ENCODE measurements at regions not wholly inside any gene's neighbourhood (a gene's known extent, or its start where the extent isn't known, plus 50 kb on each side); places are given as distances from the start of the nearest gene placed in this dataset.

- DNase-seq (ENCODE audit: low spot score), result no peak
Observed at GRCh38 chr4:38189445-38189844, 229.2 kb downstream of the PTTG2 start.

- DNase-seq (ENCODE audit: low spot score), result no peak
Observed at GRCh38 chr4:38190717-38191178, 230.6 kb downstream of the PTTG2 start.

- DNase-seq (ENCODE audit: low spot score), result no peak
Observed at GRCh38 chr4:38192516-38192915, 232.3 kb downstream of the PTTG2 start.

- no peak for DNase-seq (ENCODE audit: low spot score)
Observed at GRCh38 chr4:38193236-38193863, 233.2 kb downstream of the PTTG2 start.

DNA sequence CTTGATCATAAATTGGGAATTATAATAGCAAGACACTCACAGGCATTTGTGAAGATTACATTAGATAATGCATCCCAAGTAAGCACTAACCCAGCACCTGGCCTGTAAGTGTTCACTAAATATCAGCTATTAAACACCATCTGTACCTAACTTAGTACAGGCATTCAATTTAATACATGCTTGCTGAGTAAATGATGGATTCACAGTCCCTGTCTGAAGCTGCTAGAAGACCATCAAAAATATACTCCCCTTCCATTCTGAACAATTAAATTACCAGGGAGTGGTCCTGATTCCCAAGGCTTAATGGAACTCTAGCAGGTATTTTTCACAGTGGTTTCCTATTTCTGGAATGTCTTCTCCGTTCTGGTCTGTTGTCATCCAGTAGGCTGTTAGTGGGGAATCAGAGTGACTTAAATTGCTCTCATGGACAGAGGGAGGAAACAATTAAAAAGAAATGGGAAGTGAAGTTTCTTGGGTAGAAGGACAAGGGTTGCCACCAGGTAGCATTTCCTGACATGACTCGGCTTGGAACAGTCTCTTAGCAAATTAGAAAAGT, 233.9 kb downstream of the PTTG2 start:
- DNase-seq (ENCODE audit: low spot score), result no peak

GRCh38 chr4:38195486-38195885, 235.3 kb downstream of the PTTG2 start:
- no peak for DNase-seq (ENCODE audit: low spot score)

- no peak for DNase-seq (ENCODE audit: low spot score)
Observed at GRCh38 chr4:38195911-38196310, 235.7 kb downstream of the PTTG2 start.

DNA sequence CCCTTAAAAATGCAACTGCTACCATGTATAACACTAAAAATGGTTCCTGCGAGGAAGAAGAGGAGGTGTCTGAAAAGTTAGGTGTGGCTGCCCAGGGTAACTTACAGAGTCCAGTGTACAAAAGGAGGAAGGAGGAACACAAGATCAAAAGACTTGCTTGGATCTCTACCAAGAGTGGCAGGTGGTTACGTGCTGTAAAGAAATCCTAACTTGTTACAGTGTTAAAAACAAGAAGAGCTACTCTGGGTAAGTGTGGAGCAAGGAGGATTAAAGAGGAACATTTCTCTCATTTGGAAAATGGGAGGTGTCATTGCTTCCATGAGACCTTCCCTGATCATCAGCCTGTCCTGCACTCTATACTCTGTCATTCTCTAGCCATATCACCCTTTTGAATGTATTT, 242.0 kb downstream of the PTTG2 start:
- no peak for DNase-seq (ENCODE audit: low spot score)

DNA sequence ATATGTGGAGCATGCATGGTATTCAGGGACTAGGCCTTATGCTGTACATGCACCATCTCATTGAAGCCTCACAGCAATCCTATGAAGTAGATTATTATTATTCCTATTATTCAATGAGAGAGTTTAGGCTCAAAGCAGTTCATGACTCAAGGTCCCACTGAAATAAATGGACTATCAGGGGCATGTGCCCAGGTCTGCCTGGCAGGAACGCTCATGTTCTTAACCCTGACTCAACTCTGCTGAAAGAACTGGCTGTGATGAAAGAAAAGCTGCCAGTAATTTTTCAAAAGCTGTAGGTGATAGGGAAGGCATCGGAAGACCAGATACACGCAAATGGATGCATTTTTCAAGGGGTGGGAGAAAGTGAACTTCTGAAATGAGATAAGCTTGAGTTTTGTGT, 243.4 kb downstream of the PTTG2 start:
- DNase-seq (ENCODE audit: low spot score), result no peak

DNA sequence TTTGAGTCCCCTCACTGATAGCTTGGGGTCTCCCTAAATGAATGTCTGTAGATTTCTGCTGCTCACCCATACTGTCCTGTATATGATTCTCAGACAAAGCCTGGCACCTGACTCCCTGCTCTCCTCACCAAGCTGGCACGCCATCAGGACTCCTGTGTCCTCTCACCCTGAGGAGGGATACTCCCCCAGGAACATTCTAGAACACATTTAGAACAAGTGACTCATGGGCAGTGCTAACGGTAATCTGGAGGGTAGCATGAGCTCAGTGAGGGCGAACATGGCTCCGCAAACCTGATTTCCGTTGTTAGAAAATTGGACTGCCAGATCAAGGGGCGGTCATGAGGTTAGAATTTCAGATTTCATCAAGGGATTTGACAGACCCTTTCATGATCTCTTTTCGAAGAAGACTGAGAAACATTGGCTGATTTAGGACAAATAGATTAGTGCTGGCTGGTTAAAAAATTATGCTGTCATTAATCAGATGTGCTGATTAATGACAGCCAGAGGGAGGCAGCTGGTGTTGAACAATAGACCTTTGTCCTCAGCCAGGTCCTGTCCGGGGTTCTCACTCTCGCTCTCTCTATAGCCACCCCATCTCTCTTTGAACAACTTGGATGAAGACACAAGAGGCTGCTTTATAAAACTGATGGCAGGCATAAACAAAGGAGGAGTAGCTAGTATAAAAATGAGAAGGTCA, 244.3 kb downstream of the PTTG2 start:
- DNase-seq (ENCODE audit: low spot score), result no peak

DNA sequence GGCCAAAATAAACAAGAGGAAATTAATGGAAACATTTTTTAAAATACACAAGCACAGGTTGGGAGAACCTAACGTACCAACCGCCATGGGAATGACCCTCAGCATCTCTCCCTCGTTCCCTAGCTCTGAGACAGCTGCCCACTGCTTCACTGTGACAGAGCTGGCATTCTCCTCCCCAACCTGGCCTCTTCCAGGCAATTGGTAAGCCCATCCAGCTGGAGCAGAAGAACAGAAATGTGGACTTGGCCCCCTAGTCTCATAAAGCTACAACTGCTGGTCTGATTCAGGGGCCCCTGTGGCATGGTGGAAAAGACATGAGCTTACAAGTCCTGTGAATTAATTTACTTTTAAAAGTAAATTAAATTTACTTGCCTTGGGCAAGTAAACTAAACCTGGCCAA, 245.1 kb downstream of the PTTG2 start:
- DNase-seq (ENCODE audit: low spot score), result no peak

- DNase-seq (ENCODE audit: low spot score), result no peak
Observed at GRCh38 chr4:38207110-38207457, 246.9 kb downstream of the PTTG2 start.

DNA sequence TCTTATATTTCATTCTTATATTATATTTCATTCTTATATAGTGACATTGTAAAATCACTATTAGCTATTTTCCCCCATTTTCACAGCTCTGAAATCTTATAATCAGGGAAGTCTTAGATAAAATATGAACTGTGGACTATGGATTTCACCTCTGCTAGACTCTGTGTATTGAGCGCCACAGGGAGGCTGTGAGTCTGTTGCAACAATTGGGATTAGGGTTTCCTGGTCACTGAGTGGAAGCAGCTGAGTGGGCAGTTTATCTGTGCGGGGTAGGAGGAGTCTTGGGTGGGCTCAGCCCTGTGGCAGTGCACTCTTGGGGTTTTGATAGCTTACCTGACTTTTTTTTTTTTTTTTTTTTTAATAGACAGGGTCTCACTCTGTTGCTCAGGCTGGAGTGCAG, 249.5 kb downstream of the PTTG2 start:
- no peak for DNase-seq (ENCODE audit: low spot score)

GRCh38 chr4:38210396-38211114, 250.4 kb downstream of the PTTG2 start:
- no peak for DNase-seq (ENCODE audit: low spot score)

DNA sequence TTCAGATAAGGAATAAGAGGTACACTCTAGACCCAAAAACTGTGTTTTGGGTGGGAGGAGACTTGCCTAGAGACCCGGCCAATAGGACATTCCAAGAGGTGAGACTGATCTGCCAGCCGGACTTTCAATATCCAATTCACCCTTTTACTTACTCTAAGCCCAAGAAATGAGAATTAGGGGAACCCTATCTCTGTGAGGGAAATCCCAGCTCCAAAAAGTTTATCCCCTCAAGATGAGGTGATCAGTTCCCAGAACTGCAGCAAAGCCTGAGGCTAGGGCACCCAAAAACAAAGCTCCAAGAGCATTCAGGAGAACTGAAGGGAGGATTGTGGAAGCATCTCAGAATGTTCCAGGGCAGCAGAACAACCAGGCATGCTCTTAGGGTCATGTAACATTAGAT, 251.7 kb downstream of the PTTG2 start:
- DNase-seq (ENCODE audit: low spot score), result no peak

GRCh38 chr4:38213083-38213805, 253.0 kb downstream of the PTTG2 start:
- no peak for DNase-seq (ENCODE audit: low spot score)

DNA sequence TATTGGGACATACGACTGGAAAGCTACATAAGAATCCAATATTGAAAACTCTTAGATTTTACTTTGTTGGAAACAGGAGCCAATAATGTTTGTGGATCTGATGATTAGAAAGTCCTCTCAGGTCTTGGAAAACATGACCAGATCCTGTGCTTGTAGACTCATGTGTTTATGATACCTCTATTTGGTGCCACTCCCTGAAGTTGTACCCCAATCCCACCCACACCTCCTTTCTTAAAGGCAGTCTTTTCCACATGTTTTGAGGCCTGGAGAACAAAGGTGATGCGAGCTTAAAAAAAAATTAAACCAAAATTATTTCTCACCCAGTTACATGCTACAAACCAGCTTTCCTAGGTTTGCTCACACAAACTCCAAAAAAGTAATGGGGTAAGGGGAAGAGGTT, 262.7 kb downstream of the PTTG2 start:
- DNase-seq (ENCODE audit: low spot score), result no peak

DNA sequence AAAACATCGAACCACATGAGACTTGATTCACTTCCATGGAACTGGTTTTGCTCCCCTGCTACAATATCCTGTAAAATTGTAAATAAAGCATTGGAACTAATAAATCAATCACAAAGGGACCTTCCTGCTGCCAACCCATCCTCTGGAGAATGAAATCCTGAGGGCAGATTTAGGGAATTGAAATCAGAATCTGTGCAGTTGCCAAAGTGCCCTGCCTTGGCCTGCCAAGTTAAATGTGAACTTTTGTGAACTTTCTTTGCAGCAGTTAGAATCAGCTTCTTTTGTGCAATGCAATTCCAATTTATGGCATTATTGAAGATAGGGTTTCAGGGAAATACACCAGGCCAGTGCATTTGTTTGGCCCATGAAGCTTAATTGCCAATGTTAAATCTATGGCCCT, 263.1 kb downstream of the PTTG2 start:
- DNase-seq (ENCODE audit: low spot score), result no peak

DNA sequence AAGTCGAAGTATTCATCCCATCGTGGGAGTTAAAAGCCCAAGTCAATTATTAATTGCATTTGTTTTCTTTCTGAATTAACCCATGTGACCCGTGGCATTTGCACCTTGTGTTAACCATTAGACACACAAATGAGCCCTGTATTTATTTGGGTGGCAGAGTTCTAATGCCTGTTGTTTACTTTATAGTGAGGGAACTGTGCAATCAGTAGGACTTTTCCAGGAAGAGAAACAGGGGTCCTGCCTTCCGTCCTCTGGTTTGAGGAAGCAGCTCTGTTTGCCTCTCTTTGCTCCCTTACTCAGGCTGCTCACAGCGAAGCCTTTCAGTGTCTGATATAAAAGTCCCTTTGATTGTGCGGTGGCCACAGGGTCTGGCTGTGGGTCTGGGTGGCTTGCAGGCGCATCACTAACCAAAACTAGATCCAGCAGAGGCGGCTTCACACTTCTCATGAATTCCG, 263.6 kb downstream of the PTTG2 start:
- no peak for DNase-seq (ENCODE audit: low spot score)

- no peak for DNase-seq (ENCODE audit: low spot score)
Observed at GRCh38 chr4:38224850-38225249, 264.7 kb downstream of the PTTG2 start.

GRCh38 chr4:38226170-38226569, 266.0 kb downstream of the PTTG2 start:
- peak; percentile 2 for DNase-seq (ENCODE audit: low spot score)

- no peak for DNase-seq (ENCODE audit: low spot score)
Observed at GRCh38 chr4:38230121-38230801, 270.1 kb downstream of the PTTG2 start.

Data from cerebellar cortex (tissue), 1 donor.